PC-3 (cell line): ENCODE measurements at regions not wholly inside any gene's neighbourhood (a gene's known extent, or its start where the extent isn't known, plus 50 kb on each side); places are given as distances from the start of the nearest gene placed in this dataset.

Experiments
- ATAC-seq: fragments of 200-7000 bp; cut with Tn5 transposase; 2 replicates; pipeline ENCODE4 v1.9.1; 2020; ENCODE audit warnings: mild to moderate bottlenecking, moderate library complexity
- BruUV-seq: library from RNA; stranded (reverse); fragments of 400-500 nt; replicated peaks from 2 replicates; lab custom pipeline; 2021; lab: Mats Ljungman, UMichigan
- CTCF ChIA-PET: fragments of 300-600 bp; sonication (Branson Sonifier 250); formaldehyde crosslinking; loops from one replicate; lab custom pipeline; 2022; ENCODE audit warnings: antibody characterized with exemption; lab: Charles Lee
- POLR2A ChIA-PET: fragments of 300-600 bp; sonication (Branson Sonifier 250); formaldehyde crosslinking; loops from one replicate; lab custom pipeline; 2022; ENCODE audit warnings: antibody characterized with exemption; ENCODE audit not compliant: unreplicated experiment; lab: Charles Lee
- DNase-seq: peaks from one replicate; pipeline ENCODE4 v3.0.0-alpha.2; 2015
- H2AFZ ChIP-seq: fragments of 300-600 bp; sonication (generic); 2 replicates; pipeline ENCODE4 v1.6.0; 2016; ENCODE audit warnings: antibody characterized with exemption, low read length
- H3F3A ChIP-seq: fragments of 300-600 bp; sonication (generic); one replicate; pipeline ENCODE4 v1.6.0; 2017; ENCODE audit warnings: antibody characterized with exemption, low read length, control low read depth, mild to moderate bottlenecking; ENCODE audit not compliant: unreplicated experiment
- H3K27ac ChIP-seq: fragments of 300-600 bp; sonication (generic); 2 replicates; pipeline ENCODE4 v1.5.1; 2016; ENCODE audit warnings: mild to moderate bottlenecking, low read length
- H3K27me3 ChIP-seq: fragments of 300-600 bp; sonication (generic); 2 replicates; pipeline ENCODE4 v1.6.1; 2016; ENCODE audit warnings: low read length, mixed read lengths
- H3K36me3 ChIP-seq: fragments of 300-600 bp; sonication (generic); 2 replicates; pipeline ENCODE4 v1.6.1; 2016; ENCODE audit warnings: low read depth, mixed run types, low read length, mixed read lengths
- H3K4me1 ChIP-seq: fragments of 300-600 bp; sonication (generic); 2 replicates; pipeline ENCODE4 v1.5.1; 2016; ENCODE audit warnings: low read length; ENCODE audit not compliant: insufficient read depth
- H3K4me2 ChIP-seq: fragments of 300-600 bp; sonication (generic); 2 replicates; pipeline ENCODE4 v1.6.0; 2016; ENCODE audit warnings: low read length
- H3K4me3 ChIP-seq: fragments of 300-600 bp; sonication (generic); 2 replicates; pipeline ENCODE4 v1.5.1; 2016; ENCODE audit warnings: mild to moderate bottlenecking, low read length, mixed read lengths
- H3K79me2 ChIP-seq: fragments of 300-600 bp; sonication (generic); 2 replicates; pipeline ENCODE4 v1.6.1; 2017; ENCODE audit warnings: low read length, mixed read lengths
- H3K9ac ChIP-seq: fragments of 300-600 bp; sonication (generic); 2 replicates; pipeline ENCODE4 v1.6.0; 2016; ENCODE audit warnings: mild to moderate bottlenecking, low read length
- H3K9me2 ChIP-seq: fragments of 300-600 bp; sonication (generic); replicated peaks from 2 replicates; pipeline ENCODE4 v1.6.1; 2016; ENCODE audit warnings: mixed run types, low read length, mixed read lengths
- H3K9me3 ChIP-seq: fragments of 300-600 bp; sonication (generic); 2 replicates; pipeline ENCODE4 v1.6.1; 2016; ENCODE audit warnings: low read length, mixed read lengths
- H4K20me1 ChIP-seq: fragments of 300-600 bp; sonication (generic); 2 replicates; pipeline ENCODE4 v1.6.1; 2016; ENCODE audit warnings: low read length, mixed read lengths
- EZH2 ChIP-seq: fragments of 300-600 bp; sonication (generic); IDR thresholded peaks from one replicate; pipeline ENCODE4 v1.6.1; 2017; ENCODE audit warnings: antibody characterized with exemption, mild to moderate bottlenecking, low read length; ENCODE audit not compliant: unreplicated experiment
- EZH2phosphoT487 ChIP-seq: fragments of 300-600 bp; sonication (generic); IDR thresholded peaks from 2 replicates; pipeline ENCODE4 v1.6.1; 2018; ENCODE audit warnings: mild to moderate bottlenecking, antibody characterized with exemption, low read length, borderline replicate concordance
- intact Hi-C: fragments of 100-400 bp; cut with micrococcal nuclease; formaldehyde crosslinking; loops from 2 replicates; pipeline ENCODE4 v1.9.0; 2023
- TF ChIP-seq, protein P1 (sequence below): fragments of 300-600 bp; sonication (generic); conservative IDR thresholded peaks from 2 replicates; pipeline ENCODE4 v1.5.1; 2017; ENCODE audit warnings: antibody characterized with exemption, low read depth, mild to moderate bottlenecking, low read length

- no peak overlapping the region for H3K4me2 ChIP-seq
- no peaks in the 10 kb centered on the region for H3K9me3 ChIP-seq
- intact Hi-C loops = no loop called here
- TF ChIP-seq, protein P1, sequence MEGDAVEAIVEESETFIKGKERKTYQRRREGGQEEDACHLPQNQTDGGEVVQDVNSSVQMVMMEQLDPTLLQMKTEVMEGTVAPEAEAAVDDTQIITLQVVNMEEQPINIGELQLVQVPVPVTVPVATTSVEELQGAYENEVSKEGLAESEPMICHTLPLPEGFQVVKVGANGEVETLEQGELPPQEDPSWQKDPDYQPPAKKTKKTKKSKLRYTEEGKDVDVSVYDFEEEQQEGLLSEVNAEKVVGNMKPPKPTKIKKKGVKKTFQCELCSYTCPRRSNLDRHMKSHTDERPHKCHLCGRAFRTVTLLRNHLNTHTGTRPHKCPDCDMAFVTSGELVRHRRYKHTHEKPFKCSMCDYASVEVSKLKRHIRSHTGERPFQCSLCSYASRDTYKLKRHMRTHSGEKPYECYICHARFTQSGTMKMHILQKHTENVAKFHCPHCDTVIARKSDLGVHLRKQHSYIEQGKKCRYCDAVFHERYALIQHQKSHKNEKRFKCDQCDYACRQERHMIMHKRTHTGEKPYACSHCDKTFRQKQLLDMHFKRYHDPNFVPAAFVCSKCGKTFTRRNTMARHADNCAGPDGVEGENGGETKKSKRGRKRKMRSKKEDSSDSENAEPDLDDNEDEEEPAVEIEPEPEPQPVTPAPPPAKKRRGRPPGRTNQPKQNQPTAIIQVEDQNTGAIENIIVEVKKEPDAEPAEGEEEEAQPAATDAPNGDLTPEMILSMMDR = no peak
- TF ChIP-seq EZH2phosphoT487 (no peak), EZH2 (no peak)
- CTCF ChIA-PET = no interaction called here
- H3K9me2 ChIP-seq = no peaks in the 10 kb centered on the region
- H3K4me3 ChIP-seq = no peak overlapping the region
- DNase-seq (no peak), ATAC-seq (no peak)
- no peaks in the 10 kb centered on the region for H4K20me1 ChIP-seq
- H3K4me1 ChIP-seq = no peaks in the 10 kb centered on the region
- no peaks in the 10 kb centered on the region for H3K36me3 ChIP-seq
- H3K79me2 ChIP-seq = no peaks in the 10 kb centered on the region
- POLR2A ChIA-PET = no interaction called here
- H3F3A ChIP-seq = no peaks in the 10 kb centered on the region
- H3K9ac ChIP-seq = no peak overlapping the region
- H2AFZ ChIP-seq = no peak overlapping the region
- no peak overlapping the region for H3K27ac ChIP-seq
- H3K27me3 ChIP-seq = no peaks in the 10 kb centered on the region
- no TSS peak for BruUV-seq
These were observed 475.8 kb downstream of the STK39 start for GRCh38 chr2:167771628-167772027.

DNA sequence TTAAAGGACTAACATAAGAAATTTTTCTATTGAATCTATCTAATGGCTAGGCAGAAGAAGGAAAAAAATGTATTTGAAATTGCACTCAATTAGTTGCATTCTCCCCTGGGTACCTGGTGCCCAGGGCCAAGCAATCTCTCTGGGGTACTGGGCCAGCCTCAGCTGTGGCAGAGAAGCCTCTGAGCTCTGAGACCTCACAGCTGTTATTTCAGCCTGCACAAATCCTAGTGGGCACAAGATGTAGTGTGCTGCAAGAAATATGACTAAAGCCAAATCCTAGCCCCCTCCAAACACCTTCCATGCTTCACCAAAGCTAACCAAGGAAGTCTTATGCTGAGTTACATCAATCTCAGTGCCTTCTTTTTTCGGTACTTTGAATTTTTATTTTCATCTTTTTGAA is 478.4 kb downstream of the STK39 start:
- no peak for TF ChIP-seq EZH2phosphoT487
- no peak for TF ChIP-seq EZH2
- TF ChIP-seq, protein P1 = no peak
- no peaks in the 10 kb centered on the region for H3K27me3 ChIP-seq
- H3K4me2 ChIP-seq = no peak overlapping the region
- H2AFZ ChIP-seq = no peak overlapping the region
- ATAC-seq (no peak), DNase-seq (no peak)
- H3K79me2 ChIP-seq = no peaks in the 10 kb centered on the region
- no peak overlapping the region for H3K4me3 ChIP-seq
- H3K36me3 ChIP-seq = no peaks in the 10 kb centered on the region
- no peaks in the 10 kb centered on the region for H3K9me2 ChIP-seq
- BruUV-seq = no TSS peak
- no peaks in the 10 kb centered on the region for H3F3A ChIP-seq
- no peaks in the 10 kb centered on the region for H3K9me3 ChIP-seq
- ChIA-PET CTCF (no interaction called here), POLR2A (no interaction called here)
- no peak overlapping the region for H3K9ac ChIP-seq
- H3K27ac ChIP-seq = no peak overlapping the region
- H4K20me1 ChIP-seq = no peaks in the 10 kb centered on the region
- H3K4me1 ChIP-seq = peaks cover 9% of the 10 kb centered on the region
- intact Hi-C loops = no loop called here

GRCh38 chr2:167767830-167768229 is 479.6 kb downstream of the STK39 start:
- ChIA-PET POLR2A (no interaction called here), CTCF (no interaction called here)
- no peaks in the 10 kb centered on the region for H3K27me3 ChIP-seq
- no peaks in the 10 kb centered on the region for H3F3A ChIP-seq
- no peak overlapping the region for H3K27ac ChIP-seq
- no peaks in the 10 kb centered on the region for H3K79me2 ChIP-seq
- ATAC-seq (no peak), DNase-seq (no peak)
- no peaks in the 10 kb centered on the region for H3K36me3 ChIP-seq
- no peak overlapping the region for H3K9ac ChIP-seq
- TF ChIP-seq, protein P1 = no peak
- TF ChIP-seq EZH2 (no peak), EZH2phosphoT487 (no peak)
- H3K4me3 ChIP-seq = no peak overlapping the region
- peaks cover 9% of the 10 kb centered on the region for H3K4me1 ChIP-seq
- no peaks in the 10 kb centered on the region for H4K20me1 ChIP-seq
- no TSS peak for BruUV-seq
- no peak overlapping the region for H3K4me2 ChIP-seq
- intact Hi-C loops = no loop called here
- no peak overlapping the region for H2AFZ ChIP-seq
- no peaks in the 10 kb centered on the region for H3K9me2 ChIP-seq
- no peaks in the 10 kb centered on the region for H3K9me3 ChIP-seq
